IMR-90 (cell line): ENCODE measurements at regions not wholly inside any gene's neighbourhood (a gene's known extent, or its start where the extent isn't known, plus 50 kb on each side); places are given as distances from the start of the nearest gene placed in this dataset.
A peak's percentile ranks its signal among the peaks of the same experiment; 100 is the strongest.

Source experiments
- ATAC-seq: fragments of 200-7000 bp; cut with Tn5 transposase; 2 replicates; pipeline ENCODE4 v1.9.1; 2020; ENCODE audit warnings: low read depth, mild to moderate bottlenecking, moderate library complexity
- BruUV-seq: library from RNA; stranded (reverse); fragments of 400-500 nt; replicated peaks from 2 replicates; lab custom pipeline; 2021; lab: Mats Ljungman, UMichigan
- CTCF ChIA-PET: fragments of 300-600 bp; formaldehyde crosslinking; extraction: SDS; loops from one replicate; lab custom pipeline; 2021; ENCODE audit warnings: antibody characterized with exemption; lab: Yijun Ruan, JAX
- POLR2A ChIA-PET: fragments of 300-600 bp; sonication (Branson Sonifier 250); formaldehyde crosslinking; loops from one replicate; lab custom pipeline; 2022; ENCODE audit warnings: antibody characterized with exemption; ENCODE audit not compliant: unreplicated experiment; lab: Charles Lee
- DNase-seq: peaks from one replicate; pipeline ENCODE4 v3.0.0; 2013
- H2AFZ ChIP-seq: replicated peaks from 2 replicates; pipeline ENCODE3; 2013; ENCODE audit warnings: low read length, mild to moderate bottlenecking; ENCODE audit not compliant: poor library complexity
- H2AK5ac ChIP-seq: 2 replicates; pipeline ENCODE4 v1.6.1; 2013; ENCODE audit warnings: low read depth, low read length, inconsistent platforms
- H2AK9ac ChIP-seq: replicated peaks from 2 replicates; pipeline ENCODE3; 2013; ENCODE audit warnings: mild to moderate bottlenecking, low read depth, low read length, moderate library complexity; ENCODE audit not compliant: poor library complexity
- H2BK120ac ChIP-seq: 2 replicates; pipeline ENCODE4 v1.6.1; 2013; ENCODE audit warnings: low read depth, low read length, inconsistent platforms
- H2BK15ac ChIP-seq: 3 replicates; pipeline ENCODE4 v1.6.1; 2013; ENCODE audit warnings: low read depth, low read length, inconsistent platforms
- H2BK20ac ChIP-seq: 2 replicates; pipeline ENCODE4 v1.6.1; 2013; ENCODE audit warnings: low read depth, mild to moderate bottlenecking, inconsistent platforms, low read length, moderate library complexity
- H2BK5ac ChIP-seq: 2 replicates; pipeline ENCODE4 v1.6.1; 2013; ENCODE audit warnings: mild to moderate bottlenecking, low read depth, low read length, inconsistent platforms; ENCODE audit not compliant: poor library complexity, severe bottlenecking
- H3K14ac ChIP-seq: replicated peaks from 2 replicates; pipeline ENCODE4 v1.6.1; 2013; ENCODE audit warnings: low read depth, low read length, inconsistent platforms
- H3K18ac ChIP-seq: 2 replicates; pipeline ENCODE4 v1.6.1; 2013; ENCODE audit warnings: low read depth, low read length, control low read depth
- H3K23ac ChIP-seq: 2 replicates; pipeline ENCODE4 v1.6.1; 2013; ENCODE audit warnings: low read depth, low read length, inconsistent platforms
- H3K27ac ChIP-seq: 2 replicates; pipeline ENCODE4 v1.5.1; 2013; ENCODE audit warnings: mild to moderate bottlenecking, control low read depth, low read length; ENCODE audit not compliant: insufficient read depth
- H3K27me3 ChIP-seq: 2 replicates; pipeline ENCODE4 v1.6.1; 2013; ENCODE audit warnings: low read length; ENCODE audit not compliant: control insufficient read depth, insufficient read depth
- H3K36me3 ChIP-seq: 2 replicates; pipeline ENCODE4 v1.6.1; 2013; ENCODE audit warnings: low read length, mixed read lengths; ENCODE audit not compliant: control insufficient read depth, insufficient read depth
- H3K4ac ChIP-seq: 2 replicates; pipeline ENCODE4 v1.6.1; 2013; ENCODE audit warnings: low read depth, low read length, inconsistent platforms
- H3K4me1 ChIP-seq: 2 replicates; pipeline ENCODE4 v1.6.1; 2013; ENCODE audit warnings: low read length, mixed read lengths; ENCODE audit not compliant: control insufficient read depth, insufficient read depth
- H3K4me2 ChIP-seq: 2 replicates; pipeline ENCODE4 v1.6.1; 2013; ENCODE audit warnings: low read depth, mild to moderate bottlenecking, control low read depth, low read length, moderate library complexity
- H3K4me3 ChIP-seq: 2 replicates; pipeline ENCODE4 v1.5.1; 2013; ENCODE audit warnings: low read depth, mild to moderate bottlenecking, control low read depth, low read length, moderate library complexity; ENCODE audit not compliant: insufficient read depth
- H3K56ac ChIP-seq: 2 replicates; pipeline ENCODE4 v1.6.1; 2013; ENCODE audit warnings: low read length, inconsistent platforms; ENCODE audit not compliant: insufficient read depth; ENCODE audit errors: extremely low read depth
- H3K79me1 ChIP-seq, 2 experiments: 2 replicates each; pipeline ENCODE4 v1.6.1; 2013; ENCODE audit warnings: low read length in 2 of 2, inconsistent platforms in 1 of 2, low read depth in 1 of 2
- H3K9ac ChIP-seq: 2 replicates; pipeline ENCODE4 v1.6.1; 2013; ENCODE audit warnings: low read depth, low read length, control low read depth
- H3K9me1 ChIP-seq: 2 replicates; pipeline ENCODE4 v1.6.1; 2013; ENCODE audit warnings: low read length, inconsistent platforms; ENCODE audit not compliant: insufficient read depth
- H3K9me3 ChIP-seq: 2 replicates; pipeline ENCODE4 v1.6.1; 2013; ENCODE audit warnings: low read length; ENCODE audit not compliant: control insufficient read depth, insufficient read depth
- H4K20me1 ChIP-seq: 2 replicates; pipeline ENCODE4 v1.6.1; 2013; ENCODE audit warnings: low read length, inconsistent platforms; ENCODE audit not compliant: insufficient read depth
- H4K5ac ChIP-seq: 2 replicates; pipeline ENCODE4 v1.6.1; 2013; ENCODE audit warnings: mild to moderate bottlenecking, low read depth, low read length, control low read depth
- H4K8ac ChIP-seq, 2 experiments: 2 replicates each; pipeline ENCODE4 v1.6.1; 2013; ENCODE audit warnings: low read depth in 2 of 2, low read length in 2 of 2, control low read depth in 1 of 2, inconsistent platforms in 1 of 2
- H4K91ac ChIP-seq: 2 replicates; pipeline ENCODE4 v1.6.1; 2013; ENCODE audit warnings: low read depth, low read length, inconsistent platforms; ENCODE audit not compliant: insufficient read depth
- BHLHE40 ChIP-seq: fragments of 150-350 bp; IDR thresholded peaks from 2 replicates; pipeline ENCODE4 v1.6.1; 2016; ENCODE audit warnings: mild to moderate bottlenecking, low read depth, low read length
- FOS ChIP-seq: fragments of 150-350 bp; IDR thresholded peaks from 2 replicates; pipeline ENCODE4 v1.6.1; 2016; ENCODE audit warnings: low read depth, low read length
- MAZ ChIP-seq: IDR thresholded peaks from 2 replicates; pipeline ENCODE4 v1.6.1; 2012; ENCODE audit warnings: low read depth, mild to moderate bottlenecking, low read length, improper control_type of control experiment, moderate library complexity, borderline replicate concordance
- NFE2L2 ChIP-seq: fragments of 150-350 bp; IDR thresholded peaks from 2 replicates; pipeline ENCODE4 v1.6.1; 2016; ENCODE audit warnings: low read depth, mild to moderate bottlenecking, low read length
- RAD21 ChIP-seq: IDR thresholded peaks from 2 replicates; pipeline ENCODE4 v1.6.1; 2012; ENCODE audit warnings: low read length, improper control_type of control experiment
- WGBS, 2 experiments: methylation state at CpG; one replicate each; pipeline versions ENCODE4 v1.1.5 to v1.1.7; 2013; ENCODE audit warnings: missing lambda C conversion rate in 2 of 2; ENCODE audit not compliant: insufficient read length in 1 of 2; ENCODE audit errors: extremely low coverage in 2 of 2; 5-methylcytosine and 5-hydroxymethylcytosine counted together
- dilution Hi-C: fragments of 300-500 bp; cut with HindIII; formaldehyde crosslinking; loops from one replicate; pipeline ENCODE4 v1.14.3; 2018; ENCODE audit warnings: low sequenced_read_pairs; ENCODE audit not compliant: unreplicated experiment
- in situ Hi-C: fragments of 300-500 bp; cut with MboI; formaldehyde crosslinking; loops from 3 replicates; pipeline ENCODE4 v1.14.3; 2019; ENCODE audit warnings: low sequenced_read_pairs, inconsistent platforms, mixed read lengths
- intact Hi-C: fragments of 100-400 bp; cut with micrococcal nuclease; formaldehyde crosslinking; loops from 2 replicates; pipeline ENCODE4 v1.10.0; 2022

DNA sequence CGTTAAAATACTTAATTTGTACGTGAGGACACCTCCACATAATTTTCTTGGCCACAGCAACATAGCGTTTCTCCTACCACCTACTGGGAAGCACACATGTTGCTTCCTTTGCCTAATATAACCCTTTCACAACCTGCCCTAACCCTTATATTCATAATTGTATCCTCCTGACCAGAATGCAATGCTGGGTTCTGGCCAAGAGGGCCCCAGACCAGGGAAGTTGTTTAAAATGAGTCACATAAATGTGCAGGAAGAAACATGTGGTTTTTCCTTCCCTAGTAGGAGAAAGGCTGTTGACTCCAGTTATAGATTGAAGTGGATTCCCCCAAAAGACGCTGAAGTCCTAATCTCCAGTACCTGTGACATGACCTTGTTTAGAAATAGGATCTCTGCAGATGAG is 187.3 kb downstream of the NUFIP1 start:
- H3K36me3 ChIP-seq, result no peaks in the 10 kb centered on the region
- intact Hi-C loops (no loop called here), dilution Hi-C loops (no loop called here), in situ Hi-C loops (no loop called here)
- no CpG with 5 or more reads among the region's 4 CpGs for WGBS, 2 experiments
- H4K5ac ChIP-seq, result no peak overlapping the region
- TF ChIP-seq RAD21 (0 out of 2 replicates have a peak, but pooled peaks have one; percentile 17), BHLHE40 (peak; percentile 49; the same call in 1 of the 2 replicates), NFE2L2 (no peak), FOS (peak; percentile 77), MAZ (no peak)
- peak overlapping the region; percentile 77 for H2BK5ac ChIP-seq
- peaks cover 2% of the 10 kb centered on the region; the same call in 1 of the 2 replicates for H3K9me1 ChIP-seq
- H2AK5ac ChIP-seq, result peak overlapping the region; percentile 65; the same call in 1 of the 2 replicates
- no peak overlapping the region for H3K27ac ChIP-seq
- H2BK120ac ChIP-seq, result peak overlapping the region; percentile 91
- H4K20me1 ChIP-seq, result no peaks in the 10 kb centered on the region
- peak; percentile 89 for DNase-seq
- ChIA-PET CTCF (no interaction called here), POLR2A (interaction anchor here (0.6 kb wide), 1 partner anchor 13 kb away, joined by 3 read pairs; no protein-coding TSS in a partner anchor)
- H3K4me3 ChIP-seq, result no peak overlapping the region
- no peak overlapping the region for H2AFZ ChIP-seq
- H3K56ac ChIP-seq, result no peak overlapping the region
- peak overlapping the region; percentile 45; the same call in 2 of the 3 replicates for H2BK15ac ChIP-seq
- H3K23ac ChIP-seq, result peak overlapping the region; percentile 81; the same call in 1 of the 2 replicates
- peak overlapping the region; percentile 87; the same call in 1 of the 2 replicates for H3K4ac ChIP-seq
- no peak overlapping the region for H2AK9ac ChIP-seq
- peaks cover 6% of the 10 kb centered on the region for H3K4me1 ChIP-seq
- no peaks in the 10 kb centered on the region for H3K9me3 ChIP-seq
- peak overlapping the region; percentile 87 for H3K14ac ChIP-seq
- ATAC-seq, result peak; percentile 94
- no peaks in the 10 kb centered on the region for H3K79me1 ChIP-seq
- H3K18ac ChIP-seq, result peak overlapping the region; percentile 69; the same call in 1 of the 2 replicates
- BruUV-seq, result no TSS peak
- peak overlapping the region; percentile 35; the same call in 1 of the 2 replicates for H3K4me2 ChIP-seq
- H3K9ac ChIP-seq, result no peak overlapping the region
- peak overlapping the region in 1 of 2 experiments; percentile 75; a peak in 1 of 4 replicates for H4K8ac ChIP-seq
- H4K91ac ChIP-seq, result peak overlapping the region; percentile 74
- H3K27me3 ChIP-seq, result no peaks in the 10 kb centered on the region
- H2BK20ac ChIP-seq, result peak overlapping the region; percentile 85
